ENCODE measurements at regions not wholly inside any gene's neighbourhood (a gene's known extent, or its start where the extent isn't known, plus 50 kb on each side); places are given as distances from the start of the nearest gene placed in this dataset.

GRCh38 chr5:153357493-153358112 lies 132.9 kb upstream of the GRIA1 start:
- TF ChIP-seq SMC3 (IDR thresholded peaks at IDR 0.05; ENCODE audit: low read length) (no peak), ZNF724P (CRISPR knock-in tag; IDR thresholded peaks at IDR 0.05; ENCODE audit: borderline replicate concordance) (no peak), HOMEZ (CRISPR knock-in tag; IDR thresholded peaks at IDR 0.05; ENCODE audit: low read depth) (no peak), POLR2AphosphoS5 (IDR thresholded peaks at IDR 0.05; ENCODE audit: low read depth, low read length) (no peak), U2AF1 (optimal IDR thresholded peaks at IDR 0.05; ENCODE audit: low read depth, low read length) (no peak), TAF1 (CRISPR knock-in tag; IDR thresholded peaks at IDR 0.05) (no peak), REST (IDR thresholded peaks at IDR 0.05; ENCODE audit: borderline replicate concordance in 1 of 2, low read depth in 1 of 2, low read length in 2 of 2) (no peak), EHMT2 (IDR thresholded peaks at IDR 0.05; ENCODE audit: borderline replicate concordance, low read depth, low read length) (no peak), MTF1 (CRISPR knock-in tag; IDR thresholded peaks at IDR 0.05) (no peak), ARID3A (IDR thresholded peaks at IDR 0.05; ENCODE audit: low read depth, low read length) (no peak), ZNF687 (CRISPR knock-in tag; IDR thresholded peaks at IDR 0.05) (no peak), BRCA1 (CRISPR knock-in tag; IDR thresholded peaks at IDR 0.05) (no peak), RAD51 (IDR thresholded peaks at IDR 0.05; ENCODE audit: borderline replicate concordance) (no peak), E2F5 (CRISPR knock-in tag; conservative IDR thresholded peaks at IDR 0.05) (no peak)
